GM12878 (cell line): ENCODE measurements at regions not wholly inside any gene's neighbourhood (a gene's known extent, or its start where the extent isn't known, plus 50 kb on each side); places are given as distances from the start of the nearest gene placed in this dataset.

Experiments used
- GABPA ChIP-seq: IDR thresholded peaks from 2 replicates; pipeline ENCODE4 v1.6.1; 2014; ENCODE audit warnings: antibody characterized with exemption, low read depth, mild to moderate bottlenecking, inconsistent platforms
- POLR2AphosphoS5 ChIP-seq: IDR thresholded peaks from 2 replicates; pipeline ENCODE4 v1.6.1; 2011; ENCODE audit warnings: mild to moderate bottlenecking, low read length, inconsistent platforms
- SPI1 ChIP-seq: IDR thresholded peaks from 2 replicates; pipeline ENCODE4 v1.6.1; 2011; ENCODE audit warnings: low read depth, mild to moderate bottlenecking, low read length, moderate library complexity, borderline replicate concordance; ENCODE audit not compliant: insufficient read depth
- TAF1 ChIP-seq: IDR thresholded peaks from 2 replicates; pipeline ENCODE4 v1.6.1; 2011; ENCODE audit warnings: mild to moderate bottlenecking, low read depth, low read length, borderline replicate concordance
- TCF12 ChIP-seq: IDR thresholded peaks from 2 replicates; pipeline ENCODE4 v1.6.1; 2011; ENCODE audit warnings: low read depth, mild to moderate bottlenecking, low read length
- TCF7 ChIP-seq: IDR thresholded peaks from 2 replicates; pipeline ENCODE4 v1.6.1; 2014; ENCODE audit warnings: antibody characterized with exemption, borderline replicate concordance
- ZBED1 ChIP-seq: IDR thresholded peaks from 2 replicates; pipeline ENCODE4 v1.6.1; 2016; ENCODE audit warnings: borderline replicate concordance
- TF ChIP-seq, protein P1 (sequence below), 3 experiments: IDR thresholded peaks in 2 of 3; conservative IDR thresholded peaks in 1 of 3; 2 replicates each; pipeline ENCODE4 v1.5.1; 2011; ENCODE audit warnings: low read depth in 3 of 3, low read length in 3 of 3, mild to moderate bottlenecking in 3 of 3, control low read depth in 2 of 3, moderate library complexity in 2 of 3, inconsistent platforms in 1 of 3, mixed read lengths in 1 of 3; ENCODE audit not compliant: control insufficient read depth in 2 of 3, insufficient read depth in 1 of 3; ENCODE audit errors: extremely low read depth in 1 of 3
- TF ChIP-seq, protein P2 (sequence below): IDR thresholded peaks from 2 replicates; pipeline ENCODE4 v1.6.1; 2011; ENCODE audit warnings: borderline replicate concordance, low read depth, mild to moderate bottlenecking, moderate library complexity, mixed read lengths, low read length; ENCODE audit not compliant: insufficient read depth; ENCODE audit errors: extremely low read length

DNA sequence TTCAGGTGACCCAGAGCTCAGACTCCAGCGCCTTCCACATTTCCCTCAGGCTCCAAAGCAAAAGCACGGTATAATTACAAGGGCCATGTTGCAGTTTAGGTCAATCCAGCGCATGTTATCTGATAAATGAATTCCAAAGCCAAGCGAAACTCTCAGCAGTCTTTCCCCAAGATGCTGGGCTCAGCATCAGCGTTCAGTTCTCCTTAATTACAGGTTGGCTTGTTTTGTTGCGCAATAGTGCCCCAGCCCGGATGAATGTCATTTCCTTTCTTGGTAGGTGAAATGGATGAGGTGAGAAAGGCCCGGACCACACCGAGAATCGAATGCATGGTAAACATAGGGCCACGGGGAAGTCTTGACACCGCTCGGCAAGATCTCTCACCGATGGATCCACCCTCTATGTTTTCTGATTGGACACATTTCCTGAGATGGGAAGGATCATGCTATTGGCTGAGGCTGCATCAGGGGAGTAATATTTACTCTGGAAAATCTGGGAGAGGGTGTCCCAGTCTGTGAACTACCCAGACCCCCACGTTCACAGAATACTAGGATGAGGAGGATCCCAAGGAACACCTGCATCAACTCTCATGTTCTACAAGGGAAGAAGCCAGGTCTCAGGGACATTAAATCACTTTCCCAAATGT is 221.2 kb upstream of the ANKRD55 start:
- TF ChIP-seq POLR2AphosphoS5 (no peak), ZBED1 (no peak), TCF7 (no peak), SPI1 (no peak), GABPA (no peak), TCF12 (no peak), TAF1 (no peak)
- TF ChIP-seq, protein P1, sequence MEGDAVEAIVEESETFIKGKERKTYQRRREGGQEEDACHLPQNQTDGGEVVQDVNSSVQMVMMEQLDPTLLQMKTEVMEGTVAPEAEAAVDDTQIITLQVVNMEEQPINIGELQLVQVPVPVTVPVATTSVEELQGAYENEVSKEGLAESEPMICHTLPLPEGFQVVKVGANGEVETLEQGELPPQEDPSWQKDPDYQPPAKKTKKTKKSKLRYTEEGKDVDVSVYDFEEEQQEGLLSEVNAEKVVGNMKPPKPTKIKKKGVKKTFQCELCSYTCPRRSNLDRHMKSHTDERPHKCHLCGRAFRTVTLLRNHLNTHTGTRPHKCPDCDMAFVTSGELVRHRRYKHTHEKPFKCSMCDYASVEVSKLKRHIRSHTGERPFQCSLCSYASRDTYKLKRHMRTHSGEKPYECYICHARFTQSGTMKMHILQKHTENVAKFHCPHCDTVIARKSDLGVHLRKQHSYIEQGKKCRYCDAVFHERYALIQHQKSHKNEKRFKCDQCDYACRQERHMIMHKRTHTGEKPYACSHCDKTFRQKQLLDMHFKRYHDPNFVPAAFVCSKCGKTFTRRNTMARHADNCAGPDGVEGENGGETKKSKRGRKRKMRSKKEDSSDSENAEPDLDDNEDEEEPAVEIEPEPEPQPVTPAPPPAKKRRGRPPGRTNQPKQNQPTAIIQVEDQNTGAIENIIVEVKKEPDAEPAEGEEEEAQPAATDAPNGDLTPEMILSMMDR (IDR thresholded peaks at IDR 0.05 in 2 of 3, conservative IDR thresholded peaks at IDR 0.05 in 1 of 3; ENCODE audit: control insufficient read depth in 2 of 3, extremely low read depth in 1 of 3, insufficient read depth in 1 of 3, low read depth in 3 of 3, low read length in 3 of 3) = 0 out of 6 replicates have a peak, but pooled peaks of 1 of the 3 experiments have one; percentile 9
- TF ChIP-seq, protein P2, sequence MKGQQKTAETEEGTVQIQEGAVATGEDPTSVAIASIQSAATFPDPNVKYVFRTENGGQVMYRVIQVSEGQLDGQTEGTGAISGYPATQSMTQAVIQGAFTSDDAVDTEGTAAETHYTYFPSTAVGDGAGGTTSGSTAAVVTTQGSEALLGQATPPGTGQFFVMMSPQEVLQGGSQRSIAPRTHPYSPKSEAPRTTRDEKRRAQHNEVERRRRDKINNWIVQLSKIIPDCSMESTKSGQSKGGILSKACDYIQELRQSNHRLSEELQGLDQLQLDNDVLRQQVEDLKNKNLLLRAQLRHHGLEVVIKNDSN = no peak
